ENCODE measurements at regions not wholly inside any gene's neighbourhood (a gene's known extent, or its start where the extent isn't known, plus 50 kb on each side); places are given as distances from the start of the nearest gene placed in this dataset.

DNA sequence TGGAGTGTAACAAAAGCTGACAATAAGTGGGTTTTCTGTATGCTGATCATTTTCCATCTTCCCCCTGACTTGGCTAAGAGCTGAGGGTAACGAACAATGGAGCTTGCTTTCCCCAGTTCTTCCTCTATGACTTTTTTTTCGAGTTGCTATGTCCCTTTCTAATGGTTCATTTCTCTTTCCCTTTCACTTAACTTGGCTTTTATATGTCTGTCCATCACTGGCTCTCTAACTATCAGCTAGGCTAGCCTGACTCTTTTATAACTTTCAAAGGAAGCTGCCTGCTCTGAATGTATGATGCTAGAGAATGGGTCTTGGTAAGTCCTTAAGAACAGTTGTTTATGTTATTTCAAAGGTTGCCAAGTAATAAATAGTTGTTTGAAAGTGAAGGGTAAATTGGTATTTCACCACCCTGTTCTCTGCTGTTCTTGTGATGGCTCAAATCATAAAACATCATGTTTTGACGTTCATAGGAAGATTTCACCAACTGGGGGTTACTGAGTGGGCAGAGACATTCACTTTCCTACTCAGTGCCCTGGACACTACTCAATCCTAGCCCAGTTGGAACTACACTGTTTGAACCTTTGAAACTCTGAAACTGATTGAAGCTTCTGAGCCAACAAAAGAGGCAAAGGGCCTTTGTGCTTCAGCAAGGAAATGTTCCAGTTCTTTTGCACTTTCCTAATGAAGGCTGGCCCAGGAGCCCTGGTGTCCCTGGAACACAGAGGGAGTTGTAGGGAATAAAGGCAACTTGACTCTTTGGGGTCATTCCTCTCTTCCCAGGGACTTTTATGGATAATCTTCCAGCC lies 85.4 kb upstream of the PHYHIPL start:
- DNase-seq (no peak), ATAC-seq (no peak)
- WGBS, 4 donors = 60 to 73% (median 71%) methylated on average over 3 of the region's 3 CpGs
- intact Hi-C loops (cut with DNase I) = no loop called here
- Histone ChIP-seq H3K4me3 (no peak overlapping the region), H3K36me3 (no peaks in the 10 kb centered on the region), H3K4me1 (peaks cover 0 to 10% (median 0%) of the 10 kb centered on the region in 12 donors), H3K27ac (no peak overlapping the region), H3K27me3 (no peaks in the 10 kb centered on the region), H3K9me3 (no peaks in the 10 kb centered on the region)
- TF ChIP-seq POLR2A (IDR thresholded peaks at IDR 0.05) (no peak), CTCF (IDR thresholded peaks at IDR 0.05) (no peak)

- DNase-seq = no peak
- ATAC-seq = no peak
- intact Hi-C loops (cut with DNase I) = no loop called here
- Histone ChIP-seq H3K27me3 (no peaks in the 10 kb centered on the region), H3K4me1 (peaks cover 0 to 10% (median 0%) of the 10 kb centered on the region in 12 donors), H3K4me3 (no peak overlapping the region), H3K9me3 (no peaks in the 10 kb centered on the region), H3K36me3 (no peaks in the 10 kb centered on the region), H3K27ac (no peak overlapping the region)
- 83 to 93% (median 90%) methylated on average over 2 of the region's 2 CpGs for WGBS, 4 donors
- no peak for TF ChIP-seq CTCF (IDR thresholded peaks at IDR 0.05)
- no peak for TF ChIP-seq POLR2A (IDR thresholded peaks at IDR 0.05)
Measured at GRCh38 chr10:59093461-59093860, 83.0 kb upstream of the PHYHIPL start.

DNA sequence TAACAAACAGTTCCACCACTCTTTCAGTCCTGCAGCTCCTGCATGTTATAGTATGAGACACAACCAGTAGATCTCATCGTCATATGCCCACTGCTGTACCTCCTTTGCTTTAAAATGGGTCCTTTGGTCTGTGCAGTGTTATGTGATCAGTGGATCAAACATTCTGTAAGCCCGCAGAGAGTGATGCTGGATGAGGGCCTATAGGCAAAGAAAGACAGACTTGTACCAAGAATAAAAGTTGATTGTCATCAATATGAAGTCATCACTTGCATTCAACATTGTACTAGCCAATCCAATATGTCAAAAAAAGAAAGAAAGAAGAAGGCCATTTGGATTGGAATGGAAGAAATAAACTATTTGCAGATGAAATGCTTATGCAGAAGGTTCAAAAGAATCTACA lies 79.8 kb upstream of the PHYHIPL start:
- no peak overlapping the region for H3K4me3 ChIP-seq
- H3K4me1 ChIP-seq = peaks cover 0 to 13% (median 0%) of the 10 kb centered on the region in 12 donors
- no peak for DNase-seq
- intact Hi-C loops (cut with DNase I) = no loop called here
- no peaks in the 10 kb centered on the region for H3K36me3 ChIP-seq
- 73 to 96% (median 92%) methylated on average over 2 of the region's 2 CpGs for WGBS, 4 donors
- no peak for ATAC-seq
- no peaks in the 10 kb centered on the region for H3K27me3 ChIP-seq
- no peak overlapping the region for H3K27ac ChIP-seq
- H3K9me3 ChIP-seq = no peaks in the 10 kb centered on the region
- TF ChIP-seq POLR2A (IDR thresholded peaks at IDR 0.05) (no peak), CTCF (IDR thresholded peaks at IDR 0.05) (no peak)

- TF ChIP-seq CTCF (IDR thresholded peaks at IDR 0.05) (no peak), POLR2A (IDR thresholded peaks at IDR 0.05) (no peak)
- no peaks in the 10 kb centered on the region for H3K9me3 ChIP-seq
- intact Hi-C loops (cut with DNase I) = no loop called here
- DNase-seq (peak in 1 of 5 donors; percentile 22), ATAC-seq (peak in 2 of 4 donors; percentile 32 to 45)
- H3K27me3 ChIP-seq = no peaks in the 10 kb centered on the region
- no peaks in the 10 kb centered on the region for H3K36me3 ChIP-seq
- peaks cover 0 to 5% (median 0%) of the 10 kb centered on the region in 12 donors for H3K4me1 ChIP-seq
- no peak overlapping the region for H3K4me3 ChIP-seq
- peak overlapping the region in 1 of 12 donors; percentile 11 for H3K27ac ChIP-seq
Measured at GRCh38 chr10:59098387-59098786, 78.1 kb upstream of the PHYHIPL start.

Measured in heart left ventricle (tissue), 16 donors.